Hepatocyte (in vitro differentiated cells): ENCODE measurements at regions not wholly inside any gene's neighbourhood (a gene's known extent, or its start where the extent isn't known, plus 50 kb on each side); places are given as distances from the start of the nearest gene placed in this dataset.

ENCODE experiments used
- DNase-seq: peaks from one replicate; pipeline ENCODE4 v3.0.0-alpha.2; 2016; ENCODE audit warnings: low spot score
- H2AFZ ChIP-seq: fragments of 200-600 bp; sonication (generic); 2 replicates; pipeline ENCODE4 v1.6.0; 2016; ENCODE audit warnings: antibody characterized with exemption, mild to moderate bottlenecking
- H3K27ac ChIP-seq: fragments of 200-600 bp; sonication (generic); 2 replicates; pipeline ENCODE4 v1.5.1; 2016; ENCODE audit warnings: mild to moderate bottlenecking
- H3K27me3 ChIP-seq: fragments of 200-600 bp; sonication (generic); 2 replicates; pipeline ENCODE4 v1.6.1; 2016
- H3K36me3 ChIP-seq: fragments of 200-600 bp; sonication (generic); replicated peaks from 2 replicates; pipeline ENCODE4 v1.5.1; 2016; ENCODE audit warnings: low read depth; ENCODE audit not compliant: insufficient read depth
- H3K4me1 ChIP-seq: fragments of 200-600 bp; sonication (generic); 2 replicates; pipeline ENCODE4 v1.5.1; 2016; ENCODE audit warnings: mild to moderate bottlenecking, moderate library complexity; ENCODE audit not compliant: insufficient read depth
- H3K4me2 ChIP-seq: fragments of 200-600 bp; sonication (generic); 2 replicates; pipeline ENCODE4 v1.6.0; 2016
- H3K4me3 ChIP-seq: fragments of 200-600 bp; sonication (generic); 2 replicates; pipeline ENCODE4 v1.5.1; 2016; ENCODE audit warnings: mild to moderate bottlenecking
- H3K79me2 ChIP-seq: fragments of 200-600 bp; sonication (generic); 2 replicates; pipeline ENCODE4 v1.6.0; 2017; ENCODE audit warnings: mild to moderate bottlenecking
- H3K9me2 ChIP-seq: fragments of 200-600 bp; sonication (generic); replicated peaks from 2 replicates; pipeline ENCODE4 v1.6.0; 2017; ENCODE audit warnings: mild to moderate bottlenecking; ENCODE audit not compliant: insufficient read depth
- H3K9me3 ChIP-seq: fragments of 200-600 bp; sonication (generic); 2 replicates; pipeline ENCODE4 v1.5.1; 2016; ENCODE audit warnings: low read depth, mild to moderate bottlenecking
- H4K20me1 ChIP-seq: fragments of 200-600 bp; sonication (generic); 2 replicates; pipeline ENCODE4 v1.6.0; 2016; ENCODE audit warnings: mild to moderate bottlenecking; ENCODE audit not compliant: insufficient read depth, poor library complexity, severe bottlenecking
- EZH2 ChIP-seq: fragments of 200-600 bp; sonication (generic); IDR thresholded peaks from 2 replicates; pipeline ENCODE4 v1.6.1; 2016; ENCODE audit warnings: antibody characterized with exemption, mild to moderate bottlenecking, borderline replicate concordance
- EZH2phosphoT487 ChIP-seq: fragments of 200-600 bp; sonication (generic); IDR thresholded peaks from one replicate; pipeline ENCODE4 v1.6.1; 2018; ENCODE audit warnings: antibody characterized with exemption, mild to moderate bottlenecking, low read depth, moderate library complexity; ENCODE audit not compliant: unreplicated experiment, severe bottlenecking
- WGBS: methylation state at CpG from one replicate; pipeline ENCODE4 v1.1.6; 2016; ENCODE audit warnings: low lambda C conversion rate; ENCODE audit errors: missing lambda C conversion rate; 5-methylcytosine and 5-hydroxymethylcytosine counted together
- TF ChIP-seq, protein P1 (sequence below): fragments of 200-600 bp; sonication (generic); IDR thresholded peaks from 2 replicates; pipeline ENCODE4 v1.5.1; 2016; ENCODE audit warnings: antibody characterized with exemption, mild to moderate bottlenecking; ENCODE audit not compliant: poor library complexity

DNA sequence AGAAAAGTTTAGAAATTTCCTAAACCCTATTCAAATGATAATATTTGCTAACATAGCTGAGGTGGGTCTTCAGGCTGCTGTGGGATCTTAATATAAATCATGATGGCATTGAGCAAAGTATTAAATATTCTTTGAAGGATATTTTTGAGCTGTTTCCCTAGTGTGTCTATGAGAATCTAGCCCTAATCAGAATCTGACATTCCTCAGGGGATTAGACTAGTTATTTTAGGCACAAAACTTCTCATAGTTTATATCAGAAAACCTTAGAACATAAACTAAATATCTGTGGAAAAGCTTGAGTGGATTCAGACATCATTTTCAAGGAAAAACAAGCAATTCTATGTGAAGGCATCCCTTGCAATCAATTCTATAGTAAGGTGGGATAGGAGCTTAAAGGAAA, 594.5 kb downstream of the RFPL4B start:
- Histone ChIP-seq H3K27me3 (no peaks in the 10 kb centered on the region), H3K4me2 (no peak overlapping the region), H3K79me2 (no peaks in the 10 kb centered on the region), H3K36me3 (no peaks in the 10 kb centered on the region), H3K4me1 (no peaks in the 10 kb centered on the region), H2AFZ (no peak overlapping the region), H3K9me2 (no peaks in the 10 kb centered on the region), H3K4me3 (no peak overlapping the region), H3K9me3 (no peaks in the 10 kb centered on the region), H3K27ac (no peak overlapping the region), H4K20me1 (no peaks in the 10 kb centered on the region)
- DNase-seq = no peak
- TF ChIP-seq EZH2phosphoT487 (no peak), EZH2 (no peak)
- TF ChIP-seq, protein P1, sequence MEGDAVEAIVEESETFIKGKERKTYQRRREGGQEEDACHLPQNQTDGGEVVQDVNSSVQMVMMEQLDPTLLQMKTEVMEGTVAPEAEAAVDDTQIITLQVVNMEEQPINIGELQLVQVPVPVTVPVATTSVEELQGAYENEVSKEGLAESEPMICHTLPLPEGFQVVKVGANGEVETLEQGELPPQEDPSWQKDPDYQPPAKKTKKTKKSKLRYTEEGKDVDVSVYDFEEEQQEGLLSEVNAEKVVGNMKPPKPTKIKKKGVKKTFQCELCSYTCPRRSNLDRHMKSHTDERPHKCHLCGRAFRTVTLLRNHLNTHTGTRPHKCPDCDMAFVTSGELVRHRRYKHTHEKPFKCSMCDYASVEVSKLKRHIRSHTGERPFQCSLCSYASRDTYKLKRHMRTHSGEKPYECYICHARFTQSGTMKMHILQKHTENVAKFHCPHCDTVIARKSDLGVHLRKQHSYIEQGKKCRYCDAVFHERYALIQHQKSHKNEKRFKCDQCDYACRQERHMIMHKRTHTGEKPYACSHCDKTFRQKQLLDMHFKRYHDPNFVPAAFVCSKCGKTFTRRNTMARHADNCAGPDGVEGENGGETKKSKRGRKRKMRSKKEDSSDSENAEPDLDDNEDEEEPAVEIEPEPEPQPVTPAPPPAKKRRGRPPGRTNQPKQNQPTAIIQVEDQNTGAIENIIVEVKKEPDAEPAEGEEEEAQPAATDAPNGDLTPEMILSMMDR = no peak

DNA sequence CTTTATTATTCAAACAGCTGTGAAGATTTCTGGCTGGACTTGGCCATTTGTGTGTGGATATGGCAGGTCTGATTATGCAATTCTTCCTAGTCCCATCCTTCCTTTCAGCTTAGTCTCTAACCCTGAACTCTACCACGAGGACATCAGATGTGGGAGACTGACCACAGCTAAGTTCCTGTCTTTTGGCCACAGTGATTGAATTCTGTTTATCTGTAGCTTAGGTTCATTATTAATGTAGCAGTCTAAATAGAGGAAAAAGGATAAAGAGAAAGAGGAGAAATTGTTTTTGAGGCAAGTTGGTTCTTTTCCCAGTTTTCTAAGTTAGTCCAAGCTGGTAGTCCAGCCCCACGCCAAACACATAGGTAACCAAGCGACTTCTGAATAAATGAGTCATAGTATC, 598.9 kb downstream of the RFPL4B start:
- Histone ChIP-seq H3K4me2 (no peak overlapping the region), H3K9me2 (no peaks in the 10 kb centered on the region), H3K4me1 (no peaks in the 10 kb centered on the region), H3K9me3 (no peaks in the 10 kb centered on the region), H3K79me2 (no peaks in the 10 kb centered on the region), H3K27me3 (no peaks in the 10 kb centered on the region), H4K20me1 (no peaks in the 10 kb centered on the region), H2AFZ (no peak overlapping the region), H3K4me3 (no peak overlapping the region), H3K36me3 (no peaks in the 10 kb centered on the region), H3K27ac (no peak overlapping the region)
- no peak for TF ChIP-seq EZH2phosphoT487
- no peak for TF ChIP-seq EZH2
- TF ChIP-seq, protein P1 = no peak
- no peak for DNase-seq
- WGBS = 91% methylated on average over 3 of the region's 3 CpGs

DNA sequence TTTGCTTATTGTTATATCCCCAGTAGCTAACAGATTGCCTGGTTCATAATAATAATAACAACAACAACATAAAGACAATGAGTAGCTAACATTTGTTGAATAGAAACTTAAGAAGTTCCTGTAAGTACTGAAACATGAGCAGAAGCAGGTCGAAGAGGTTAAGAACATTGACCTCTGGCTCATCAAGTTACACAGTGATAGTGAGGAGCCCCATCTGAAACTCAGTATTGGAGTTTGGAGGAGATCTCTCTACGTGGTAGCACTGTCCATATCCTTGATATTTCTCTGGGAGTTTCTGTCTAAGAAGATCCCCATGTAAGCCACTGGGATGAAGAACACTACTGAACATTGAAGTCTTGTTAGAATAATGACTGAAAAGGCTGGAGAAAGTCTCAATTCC, 600.4 kb downstream of the RFPL4B start:
- WGBS = 55% methylated on average over 2 of the region's 2 CpGs
- DNase-seq = no peak

More for the DNA sequence above, 600.4 kb downstream of the RFPL4B start:
- Histone ChIP-seq H3K27ac (no peak overlapping the region), H3K9me3 (no peaks in the 10 kb centered on the region), H3K4me3 (no peak overlapping the region), H3K36me3 (no peaks in the 10 kb centered on the region), H3K79me2 (no peaks in the 10 kb centered on the region), H3K9me2 (no peaks in the 10 kb centered on the region), H2AFZ (no peak overlapping the region), H3K4me1 (no peaks in the 10 kb centered on the region), H3K4me2 (no peak overlapping the region), H3K27me3 (no peaks in the 10 kb centered on the region), H4K20me1 (no peaks in the 10 kb centered on the region)
- TF ChIP-seq, protein P1 = no peak
- TF ChIP-seq EZH2 = no peak
- no peak for TF ChIP-seq EZH2phosphoT487
